ENCODE measurements at regions not wholly inside any gene's neighbourhood (a gene's known extent, or its start where the extent isn't known, plus 50 kb on each side); places are given as distances from the start of the nearest gene placed in this dataset.
"Not testable (repeated sequence)": the region's sequence is repeated elsewhere in the genome, so short reads cannot be mapped to it uniquely, and the experiment has no call there.

GRCh38 chr4:177989503-177990201, 547.4 kb upstream of the AGA start:
- no peak for DNase-seq (ENCODE audit: extremely low read depth, low read depth)
- TF ChIP-seq CTCF (IDR thresholded peaks at IDR 0.05; ENCODE audit: low read depth, low read length), result no peak

GRCh38 chr4:178003098-178003657, 560.9 kb upstream of the AGA start:
- no peak for TF ChIP-seq CTCF (IDR thresholded peaks at IDR 0.05; ENCODE audit: low read depth, low read length)
- DNase-seq (ENCODE audit: extremely low read depth, low read depth), result no peak

- DNase-seq (ENCODE audit: extremely low read depth, low read depth), result no peak
- no peak for TF ChIP-seq CTCF (IDR thresholded peaks at IDR 0.05; ENCODE audit: low read depth, low read length)
These were observed 568.4 kb upstream of the AGA start for GRCh38 chr4:178010596-178010995.

- not testable (repeated sequence) for DNase-seq (ENCODE audit: extremely low read depth, low read depth)
These were observed 572.8 kb upstream of the AGA start for GRCh38 chr4:178015046-178015445.

DNA sequence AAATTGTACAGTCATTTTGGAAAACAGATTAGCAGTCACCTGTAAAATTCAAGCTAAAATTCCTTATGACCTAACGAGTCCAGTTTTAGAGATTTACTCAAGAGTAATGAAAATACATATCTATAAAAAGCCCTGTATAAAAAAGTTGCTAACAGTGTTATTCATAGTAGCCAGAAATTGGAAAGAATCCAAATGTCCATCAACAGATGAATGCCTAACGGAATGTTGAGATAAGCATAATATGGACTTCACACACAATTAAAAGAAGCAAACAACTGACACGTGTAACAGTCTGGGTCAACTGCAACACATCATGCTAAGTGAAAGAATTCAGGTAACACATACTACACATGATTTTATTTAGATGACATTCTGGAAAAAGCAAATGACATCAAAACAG, 584.8 kb upstream of the AGA start:
- no peak for TF ChIP-seq CTCF (IDR thresholded peaks at IDR 0.05; ENCODE audit: low read depth, low read length)
- no peak for DNase-seq (ENCODE audit: extremely low read depth, low read depth)

- no peak for DNase-seq (ENCODE audit: extremely low read depth, low read depth)
- no peak for TF ChIP-seq CTCF (IDR thresholded peaks at IDR 0.05; ENCODE audit: low read depth, low read length)
These were observed 585.6 kb upstream of the AGA start for GRCh38 chr4:178027796-178028195.

GRCh38 chr4:178028481-178028880, 586.2 kb upstream of the AGA start:
- no peak for DNase-seq (ENCODE audit: extremely low read depth, low read depth)
- TF ChIP-seq CTCF (IDR thresholded peaks at IDR 0.05; ENCODE audit: low read depth, low read length), result no peak
